ENCODE measurements at regions not wholly inside any gene's neighbourhood (a gene's known extent, or its start where the extent isn't known, plus 50 kb on each side); places are given as distances from the start of the nearest gene placed in this dataset.

DNA sequence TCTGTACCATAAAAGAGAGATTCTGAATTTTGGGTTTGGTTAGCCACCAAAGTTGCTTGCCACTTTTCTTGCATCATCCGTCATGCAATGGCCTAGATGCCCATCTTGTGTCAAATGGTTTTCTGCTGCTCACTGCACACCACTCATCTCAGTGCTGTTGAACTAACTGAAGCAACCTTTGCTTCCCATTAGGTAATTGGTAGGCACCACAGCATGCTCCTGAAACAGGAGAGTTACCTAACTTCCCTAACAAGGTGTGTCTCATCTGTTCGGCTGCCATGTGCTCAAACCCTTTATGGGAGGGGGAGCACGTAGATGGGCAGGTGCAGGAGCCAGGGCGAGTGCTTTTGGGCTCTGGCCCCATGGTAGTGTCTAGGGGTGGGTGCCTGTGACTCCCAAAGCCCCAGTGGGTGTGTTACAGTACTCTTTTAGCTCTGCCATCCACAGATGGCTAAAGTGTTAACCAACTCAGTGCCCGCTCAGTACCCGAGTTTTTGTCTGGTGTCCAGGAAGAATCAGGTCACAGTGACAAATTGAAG lies 147.4 kb upstream of the SPACA1 start:
- 94 to 98% methylated on average over 6 of the region's 6 CpGs for WGBS, 2 donors
- TF ChIP-seq EP300 (IDR thresholded peaks at IDR 0.05) = no peak
- H3K36me3 ChIP-seq = no peaks in the 10 kb centered on the region

DNA sequence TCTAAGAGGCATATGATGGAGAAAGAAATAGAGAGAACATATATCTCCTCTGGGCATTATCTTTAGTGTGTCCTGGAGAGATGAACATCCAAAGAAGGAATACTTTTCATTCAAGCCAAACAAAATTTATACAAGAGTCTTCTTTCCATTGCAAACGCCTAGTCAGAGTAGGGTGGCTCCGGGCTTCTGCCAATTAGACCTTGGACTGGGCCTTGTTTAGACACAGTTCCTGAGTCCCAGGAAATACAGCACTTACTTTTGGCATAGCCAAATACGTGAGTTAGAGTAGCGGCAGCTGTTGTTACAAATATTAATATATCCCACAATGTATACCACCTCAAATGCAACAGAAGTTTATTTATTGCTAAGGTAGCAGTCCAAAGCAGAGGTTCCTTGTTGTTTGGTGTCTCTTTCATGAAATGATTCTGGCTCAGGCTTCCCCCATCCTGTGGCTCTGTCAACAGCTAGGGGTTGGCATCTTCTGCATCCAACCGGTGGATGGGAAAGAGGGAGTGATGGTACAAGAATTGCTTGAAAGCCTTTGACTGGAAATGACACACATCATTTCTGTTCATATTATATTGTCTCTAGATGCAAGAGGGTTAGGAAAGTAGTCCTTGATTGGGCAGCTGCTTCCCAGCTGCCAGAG lies 148.0 kb upstream of the SPACA1 start:
- no peak for TF ChIP-seq EP300 (IDR thresholded peaks at IDR 0.05)
- TF ChIP-seq, protein P1, sequence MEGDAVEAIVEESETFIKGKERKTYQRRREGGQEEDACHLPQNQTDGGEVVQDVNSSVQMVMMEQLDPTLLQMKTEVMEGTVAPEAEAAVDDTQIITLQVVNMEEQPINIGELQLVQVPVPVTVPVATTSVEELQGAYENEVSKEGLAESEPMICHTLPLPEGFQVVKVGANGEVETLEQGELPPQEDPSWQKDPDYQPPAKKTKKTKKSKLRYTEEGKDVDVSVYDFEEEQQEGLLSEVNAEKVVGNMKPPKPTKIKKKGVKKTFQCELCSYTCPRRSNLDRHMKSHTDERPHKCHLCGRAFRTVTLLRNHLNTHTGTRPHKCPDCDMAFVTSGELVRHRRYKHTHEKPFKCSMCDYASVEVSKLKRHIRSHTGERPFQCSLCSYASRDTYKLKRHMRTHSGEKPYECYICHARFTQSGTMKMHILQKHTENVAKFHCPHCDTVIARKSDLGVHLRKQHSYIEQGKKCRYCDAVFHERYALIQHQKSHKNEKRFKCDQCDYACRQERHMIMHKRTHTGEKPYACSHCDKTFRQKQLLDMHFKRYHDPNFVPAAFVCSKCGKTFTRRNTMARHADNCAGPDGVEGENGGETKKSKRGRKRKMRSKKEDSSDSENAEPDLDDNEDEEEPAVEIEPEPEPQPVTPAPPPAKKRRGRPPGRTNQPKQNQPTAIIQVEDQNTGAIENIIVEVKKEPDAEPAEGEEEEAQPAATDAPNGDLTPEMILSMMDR (IDR thresholded peaks at IDR 0.05) = no peak
- no peak for TF ChIP-seq POLR2A (IDR thresholded peaks at IDR 0.05)
- H3K4me3 ChIP-seq = no peak overlapping the region
- H3K4me1 ChIP-seq = no peaks in the 10 kb centered on the region
- WGBS, 2 donors = 82 to 94% methylated on average over 5 of the region's 5 CpGs
- no peaks in the 10 kb centered on the region for H3K36me3 ChIP-seq
- no peak overlapping the region for H3K27ac ChIP-seq
- no peaks in the 10 kb centered on the region for H3K9me3 ChIP-seq
- DNase-seq (ENCODE audit: low spot score in 2 of 2) = no peak
- H3K27me3 ChIP-seq = no peaks in the 10 kb centered on the region

More for the DNA sequence above, 147.4 kb upstream of the SPACA1 start:
- Histone ChIP-seq H3K9me3 (no peaks in the 10 kb centered on the region), H3K27me3 (no peaks in the 10 kb centered on the region), H3K27ac (no peak overlapping the region), H3K4me3 (no peak overlapping the region), H3K4me1 (no peaks in the 10 kb centered on the region)
- no peak for DNase-seq (ENCODE audit: low spot score in 2 of 2)

DNA sequence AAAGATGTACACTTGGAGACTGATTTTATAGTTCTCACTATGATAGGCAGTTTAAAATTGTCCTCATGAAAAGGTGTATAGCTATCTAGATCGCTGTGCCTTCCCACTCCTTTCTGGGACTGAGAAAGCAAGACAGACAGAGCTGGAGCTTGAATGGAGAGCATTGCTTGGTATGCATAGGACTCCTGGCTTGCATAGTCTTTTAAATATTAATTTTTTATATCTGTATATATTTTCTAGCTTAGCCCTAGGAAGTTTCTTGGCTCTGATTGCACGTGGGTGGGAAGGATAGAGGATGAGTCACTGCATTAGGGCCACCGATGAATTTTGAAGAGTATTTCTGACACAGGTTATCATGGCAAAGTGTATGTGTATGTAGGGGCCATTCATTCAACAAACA lies 150.0 kb upstream of the SPACA1 start:
- Histone ChIP-seq H3K36me3 (no peaks in the 10 kb centered on the region), H3K4me3 (no peak overlapping the region), H3K4me1 (no peaks in the 10 kb centered on the region), H3K27ac (no peak overlapping the region), H3K9me3 (no peaks in the 10 kb centered on the region), H3K27me3 (no peaks in the 10 kb centered on the region)
- WGBS, 2 donors = 36 to 45% methylated on average over 3 of the region's 3 CpGs
- TF ChIP-seq POLR2A (IDR thresholded peaks at IDR 0.05) = no peak
- no peak for TF ChIP-seq EP300 (IDR thresholded peaks at IDR 0.05)
- TF ChIP-seq, protein P1 (IDR thresholded peaks at IDR 0.05) = no peak
- no peak for DNase-seq (ENCODE audit: low spot score in 2 of 2)

DNA sequence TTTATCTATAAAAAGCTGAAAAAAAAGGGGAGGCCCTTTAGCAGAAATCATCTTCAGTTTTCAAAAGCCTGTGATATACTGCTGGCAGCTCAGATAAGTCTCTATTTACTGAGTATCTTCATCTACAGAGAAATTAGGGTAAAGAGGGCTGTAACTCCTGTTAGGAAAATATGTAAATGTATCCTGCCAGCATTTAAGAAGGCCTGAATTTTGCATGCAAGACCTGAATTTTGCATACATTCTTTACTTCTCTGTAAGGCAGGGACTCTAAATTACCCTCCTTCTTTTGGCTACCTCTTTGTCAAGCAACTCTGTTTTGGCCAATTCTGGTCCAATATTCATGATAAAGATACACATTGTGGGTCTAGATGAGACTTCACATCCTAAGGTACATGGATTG lies 150.6 kb upstream of the SPACA1 start:
- H3K4me1 ChIP-seq = no peaks in the 10 kb centered on the region

DNA sequence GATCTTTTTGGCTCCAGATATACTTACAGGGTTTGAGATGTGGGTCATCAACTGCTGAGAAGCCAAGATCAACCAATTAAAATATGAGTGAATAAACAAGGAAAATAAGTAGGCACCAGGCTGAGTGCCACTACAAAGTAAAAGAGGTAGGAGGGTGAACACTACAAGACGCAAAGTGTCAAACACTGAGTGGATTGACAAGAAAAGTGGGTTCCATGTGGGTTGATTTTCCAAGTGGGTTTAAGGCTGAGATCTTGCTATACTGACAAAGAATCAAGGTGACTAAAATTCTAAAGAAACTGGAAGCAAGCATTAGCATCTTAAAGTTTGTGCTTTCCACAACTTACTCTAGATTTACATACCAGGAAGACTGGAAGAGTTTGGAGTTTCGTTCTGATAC lies 160.4 kb upstream of the SPACA1 start:
- DNase-seq (ENCODE audit: low spot score in 2 of 2) = no peak
- no peaks in the 10 kb centered on the region for H3K4me1 ChIP-seq
- no peaks in the 10 kb centered on the region for H3K27me3 ChIP-seq
- no peak overlapping the region for H3K4me3 ChIP-seq
- 90 to 100% methylated on average over 2 of the region's 2 CpGs for WGBS, 2 donors
- no peaks in the 10 kb centered on the region for H3K9me3 ChIP-seq
- TF ChIP-seq EP300 (IDR thresholded peaks at IDR 0.05) (no peak), POLR2A (IDR thresholded peaks at IDR 0.05) (no peak)
- TF ChIP-seq, protein P1 (IDR thresholded peaks at IDR 0.05) = no peak
- H3K36me3 ChIP-seq = no peaks in the 10 kb centered on the region
- no peak overlapping the region for H3K27ac ChIP-seq

More for the DNA sequence above, 150.6 kb upstream of the SPACA1 start:
- Histone ChIP-seq H3K27ac (no peak overlapping the region), H3K4me3 (no peak overlapping the region), H3K36me3 (no peaks in the 10 kb centered on the region), H3K27me3 (no peaks in the 10 kb centered on the region), H3K9me3 (no peaks in the 10 kb centered on the region)
- TF ChIP-seq, protein P1 (IDR thresholded peaks at IDR 0.05) = no peak
- TF ChIP-seq EP300 (IDR thresholded peaks at IDR 0.05) (no peak), POLR2A (IDR thresholded peaks at IDR 0.05) (no peak)
- no peak for DNase-seq (ENCODE audit: low spot score in 2 of 2)
